HCT116 (cell line): ENCODE measurements at regions not wholly inside any gene's neighbourhood (a gene's known extent, or its start where the extent isn't known, plus 50 kb on each side); places are given as distances from the start of the nearest gene placed in this dataset.

Experiments
- ATAC-seq: fragments of 200-7000 bp; cut with Tn5 transposase; 2 replicates; pipeline ENCODE4 v1.9.1; 2020; ENCODE audit warnings: mild to moderate bottlenecking, moderate library complexity
- BruUV-seq: library from RNA; stranded (reverse); fragments of 400-500 nt; replicated peaks from 2 replicates; lab custom pipeline; 2021; lab: Mats Ljungman, UMichigan
- CTCF ChIA-PET: fragments of 300-600 bp; sonication (Branson Sonifier 250); formaldehyde crosslinking; loops from one replicate; lab custom pipeline; 2021; ENCODE audit warnings: antibody characterized with exemption; lab: Charles Lee
- POLR2A ChIA-PET: fragments of 300-600, 350-600 bp; sonication (Branson Sonifier 250); formaldehyde crosslinking; loops from one replicate; lab custom pipeline; 2021; ENCODE audit warnings: antibody characterized with exemption; lab: Charles Lee
- RAD21 ChIA-PET, 2 experiments: fragments of 300-600 bp; sonication (Branson Sonifier 250); formaldehyde crosslinking; loops; one replicate each; lab custom pipeline; 2023; ENCODE audit warnings: low total read pairs in 2 of 2; ENCODE audit not compliant: uncharacterized antibody in 2 of 2, unreplicated experiment in 2 of 2, low non-redundant PET in 1 of 2; lab: Charles Lee
- DNase-seq: peaks from one replicate; pipeline ENCODE4 v3.0.0-alpha.2; 2010; ENCODE audit warnings: low read depth, low spot score
- H2AFZ ChIP-seq: fragments of 200-600 bp; shearing (Covaris generic), sonication (generic); 2 replicates; pipeline ENCODE4 v1.6.1; 2017; ENCODE audit warnings: low read depth, mixed run types, mixed read lengths, antibody characterized with exemption, low read length; ENCODE audit not compliant: poor library complexity, severe bottlenecking
- H3K27ac ChIP-seq: 2 replicates; pipeline ENCODE4 v1.5.1; 2012; ENCODE audit warnings: low read depth, low read length
- H3K27me3 ChIP-seq: fragments of 200-600 bp; sonication (generic); 2 replicates; pipeline ENCODE4 v1.6.1; 2016; ENCODE audit warnings: mixed run types, low read length, mixed read lengths; ENCODE audit not compliant: insufficient read depth
- H3K36me3 ChIP-seq, 2 experiments: fragments of 200-500 bp in 1 of 2; fragments of 200-600 bp in 1 of 2; sonication (Bioruptor generic) in 1 of 2; sonication (generic) in 1 of 2; 2 replicates each; pipeline versions ENCODE4 v1.5.1 to v1.6.1; 2014 to 2016; ENCODE audit warnings: low read length in 2 of 2, inconsistent platforms in 1 of 2, mixed read lengths in 1 of 2, mixed run types in 1 of 2; ENCODE audit not compliant: insufficient read depth in 2 of 2, control insufficient read depth in 1 of 2
- H3K4me1 ChIP-seq, 2 experiments: fragments of 200-600 bp in 1 of 2; sonication (generic) in 1 of 2; 2 replicates each; pipeline versions ENCODE4 v1.5.1 to v1.6.1; 2012 to 2017; ENCODE audit warnings: low read length in 2 of 2, inconsistent platforms in 1 of 2, mild to moderate bottlenecking in 1 of 2, mixed read lengths in 1 of 2, mixed run types in 1 of 2, moderate library complexity in 1 of 2; ENCODE audit not compliant: insufficient read depth in 2 of 2, control insufficient read depth in 1 of 2
- H3K4me2 ChIP-seq: fragments of 200-600 bp; sonication (generic); 2 replicates; pipeline ENCODE4 v1.6.1; 2017; ENCODE audit warnings: mixed run types, low read length, mixed read lengths
- H3K4me3 ChIP-seq, 2 experiments: fragments of 200-600 bp in 1 of 2; sonication (generic) in 1 of 2; replicated peaks in 1 of 2; 2 replicates each; pipeline ENCODE4 v1.5.1; 2011 to 2016; ENCODE audit warnings: low read length in 2 of 2, control low read depth in 1 of 2, low read depth in 1 of 2, mild to moderate bottlenecking in 1 of 2, mixed read lengths in 1 of 2, mixed run types in 1 of 2
- H3K79me2 ChIP-seq: fragments of 200-600 bp; sonication (generic); 2 replicates; pipeline ENCODE4 v1.6.1; 2017; ENCODE audit warnings: mild to moderate bottlenecking, mixed run types, low read length, moderate library complexity, mixed read lengths; ENCODE audit not compliant: insufficient read depth
- H3K9ac ChIP-seq: fragments of 200-600 bp; sonication (generic); 2 replicates; pipeline ENCODE4 v1.6.1; 2016; ENCODE audit warnings: low read length, mixed read lengths
- H3K9me2 ChIP-seq: fragments of 200-600 bp; sonication (generic), shearing (Covaris generic); 2 replicates; pipeline ENCODE4 v1.6.1; 2017; ENCODE audit warnings: mixed run types, mild to moderate bottlenecking, moderate library complexity; ENCODE audit not compliant: insufficient read depth
- H3K9me3 ChIP-seq, 2 experiments: fragments of 200-500 bp in 1 of 2; fragments of 200-600 bp in 1 of 2; sonication (Bioruptor generic) in 1 of 2; sonication (generic) in 1 of 2; 2 replicates each; pipeline ENCODE4 v1.6.1; 2014 to 2017; ENCODE audit warnings: low read length in 2 of 2, mixed read lengths in 2 of 2, inconsistent platforms in 1 of 2, low read depth in 1 of 2, mild to moderate bottlenecking in 1 of 2, mixed run types in 1 of 2, moderate library complexity in 1 of 2; ENCODE audit not compliant: control insufficient read depth in 1 of 2, insufficient read depth in 1 of 2
- H4K20me1 ChIP-seq: fragments of 200-600 bp; sonication (generic), shearing (Covaris generic); 2 replicates; pipeline ENCODE4 v1.6.1; 2017; ENCODE audit warnings: mixed run types, mild to moderate bottlenecking, moderate library complexity; ENCODE audit not compliant: insufficient read depth
- CEBPB ChIP-seq: IDR thresholded peaks from 2 replicates; pipeline ENCODE4 v1.6.1; 2012; ENCODE audit warnings: low read depth
- EGR1 ChIP-seq: IDR thresholded peaks from 2 replicates; pipeline ENCODE4 v1.6.1; 2012; ENCODE audit warnings: low read depth
- ELF1 ChIP-seq: IDR thresholded peaks from 2 replicates; pipeline ENCODE4 v1.6.1; 2012; ENCODE audit warnings: low read depth, borderline replicate concordance
- EZH2 ChIP-seq: fragments of 200-600 bp; sonication (generic); IDR thresholded peaks from 2 replicates; pipeline ENCODE4 v1.6.1; 2017; ENCODE audit warnings: antibody characterized with exemption, mixed run types
- EZH2phosphoT487 ChIP-seq: fragments of 200-600 bp; IDR thresholded peaks from 2 replicates; pipeline ENCODE4 v1.6.1; 2018; ENCODE audit warnings: antibody characterized with exemption, borderline replicate concordance
- MAX ChIP-seq: IDR thresholded peaks from 2 replicates; pipeline ENCODE4 v1.6.1; 2012
- POLR2AphosphoS5 ChIP-seq: IDR thresholded peaks from 2 replicates; pipeline ENCODE4 v1.6.1; 2011; ENCODE audit warnings: mild to moderate bottlenecking, low read depth, low read length, moderate library complexity
- REST ChIP-seq: IDR thresholded peaks from 2 replicates; pipeline ENCODE4 v1.6.1; 2012; ENCODE audit warnings: low read depth
- SIN3A ChIP-seq: IDR thresholded peaks from 2 replicates; pipeline ENCODE4 v1.6.1; 2012; ENCODE audit warnings: low read depth
- SP1 ChIP-seq: IDR thresholded peaks from 2 replicates; pipeline ENCODE4 v1.6.1; 2012; ENCODE audit warnings: low read depth
- ZBTB33 ChIP-seq: IDR thresholded peaks from 2 replicates; pipeline ENCODE4 v1.6.1; 2011; ENCODE audit warnings: mild to moderate bottlenecking, low read length, moderate library complexity; ENCODE audit not compliant: insufficient replicate concordance; ENCODE audit errors: extremely low read depth
- ZFX ChIP-seq: fragments of 450-650 bp; IDR thresholded peaks from 2 replicates; pipeline ENCODE4 v1.6.1; 2017
- intact Hi-C: fragments of 100-400 bp; cut with micrococcal nuclease; formaldehyde crosslinking; loops from 2 replicates; pipeline ENCODE4 v1.10.0; 2022

- TF ChIP-seq REST, result no peak
Measured at GRCh38 chr5:166370928-166371690, 1920.3 kb upstream of the WWC1 start (continued).

- Histone ChIP-seq H3K9me2 (no peaks in the 10 kb centered on the region), H2AFZ (no peak overlapping the region), H3K79me2 (no peaks in the 10 kb centered on the region), H3K9me3 (peaks cover 3 to 15% of the 10 kb centered on the region in 2 experiments; a peak in 2 of 4 replicates), H3K27me3 (no peaks in the 10 kb centered on the region), H3K36me3 (no peaks in the 10 kb centered on the region), H3K4me1 (no peaks in the 10 kb centered on the region), H3K4me3 (no peak overlapping the region), H4K20me1 (no peaks in the 10 kb centered on the region), H3K27ac (no peak overlapping the region), H3K4me2 (no peak overlapping the region), H3K9ac (no peak overlapping the region)
- ChIA-PET RAD21 (no interaction called here), POLR2A (no interaction called here), CTCF (no interaction called here)
- no TSS peak for BruUV-seq
- intact Hi-C loops, result no loop called here
- no peak for DNase-seq
- no peak for ATAC-seq
- TF ChIP-seq ELF1 (no peak), MAX (no peak), POLR2AphosphoS5 (no peak), EGR1 (no peak), EZH2phosphoT487 (no peak), SP1 (no peak), ZBTB33 (no peak), EZH2 (no peak), REST (no peak), ZFX (no peak), SIN3A (no peak), CEBPB (no peak)
Measured at GRCh38 chr5:166373817-166374216, 1917.6 kb upstream of the WWC1 start.
